Neural progenitor cell (in vitro differentiated cells): ENCODE measurements at regions not wholly inside any gene's neighbourhood (a gene's known extent, or its start where the extent isn't known, plus 50 kb on each side); places are given as distances from the start of the nearest gene placed in this dataset.

ENCODE experiments used
- DNase-seq: peaks from one replicate; pipeline ENCODE4 v3.0.0-alpha.2; 2016; ENCODE audit warnings: low spot score
- H2AFZ ChIP-seq: fragments of 200-600 bp; sonication (generic); replicated peaks from 2 replicates; pipeline ENCODE4 v1.6.1; 2016; ENCODE audit warnings: antibody characterized with exemption
- H3F3A ChIP-seq: fragments of 200-600 bp; sonication (generic); 2 replicates; pipeline ENCODE4 v1.6.1; 2016; ENCODE audit warnings: antibody characterized with exemption, low read depth
- H3K27ac ChIP-seq: fragments of 200-600 bp; sonication (generic); 2 replicates; pipeline ENCODE4 v1.5.1; 2016; ENCODE audit warnings: mild to moderate bottlenecking
- H3K27me3 ChIP-seq: fragments of 200-600 bp; sonication (generic); 2 replicates; pipeline ENCODE4 v1.6.1; 2016; ENCODE audit warnings: mild to moderate bottlenecking, moderate library complexity
- H3K36me3 ChIP-seq: fragments of 200-600 bp; sonication (generic); 2 replicates; pipeline ENCODE4 v1.5.1; 2016
- H3K4me1 ChIP-seq: fragments of 200-600 bp; sonication (generic); 2 replicates; pipeline ENCODE4 v1.6.1; 2016; ENCODE audit warnings: mixed run types
- H3K4me2 ChIP-seq: fragments of 200-600 bp; sonication (generic); 2 replicates; pipeline ENCODE4 v1.6.1; 2016
- H3K4me3 ChIP-seq: fragments of 200-600 bp; sonication (generic); 2 replicates; pipeline ENCODE4 v1.5.1; 2016
- H3K79me2 ChIP-seq: fragments of 200-600 bp; sonication (generic); 2 replicates; pipeline ENCODE4 v1.6.1; 2016; ENCODE audit warnings: low read depth
- H3K9ac ChIP-seq: fragments of 200-600 bp; sonication (generic); 2 replicates; pipeline ENCODE4 v1.6.1; 2016
- H3K9me3 ChIP-seq: fragments of 200-600 bp; sonication (generic); 2 replicates; pipeline ENCODE4 v1.5.1; 2016; ENCODE audit warnings: low read depth
- H4K20me1 ChIP-seq: fragments of 200-600 bp; sonication (generic); 2 replicates; pipeline ENCODE4 v1.6.1; 2016; ENCODE audit warnings: low read depth
- H3K27ac Mint-ChIP-seq: 3 replicates; pipeline ENCODE4 v1.8.0; 2021; ENCODE audit warnings: mixed read lengths
- H3K27me3 Mint-ChIP-seq: 2 replicates; pipeline ENCODE4 v1.8.0; 2022; ENCODE audit warnings: low read depth, mild to moderate bottlenecking, inconsistent platforms, moderate library complexity, mixed read lengths; ENCODE audit not compliant: insufficient read depth
- H3K36me3 Mint-ChIP-seq: 3 replicates; pipeline ENCODE4 v1.8.0; 2021; ENCODE audit warnings: mixed read lengths
- H3K4me1 Mint-ChIP-seq: 3 replicates; pipeline ENCODE4 v1.8.0; 2021; ENCODE audit warnings: mixed read lengths
- H3K4me3 Mint-ChIP-seq: 3 replicates; pipeline ENCODE4 v1.8.0; 2021; ENCODE audit warnings: mild to moderate bottlenecking, moderate library complexity, mixed read lengths
- H3K9me3 Mint-ChIP-seq: 3 replicates; pipeline ENCODE4 v1.8.0; 2020; ENCODE audit warnings: mixed read lengths
- EZH2 ChIP-seq: fragments of 200-600 bp; sonication (generic); IDR thresholded peaks from 2 replicates; pipeline ENCODE4 v1.6.1; 2017; ENCODE audit warnings: antibody characterized with exemption, mild to moderate bottlenecking, moderate library complexity
- EZH2phosphoT487 ChIP-seq: fragments of 200-600 bp; sonication (generic); IDR thresholded peaks from 2 replicates; pipeline ENCODE4 v1.6.1; 2017; ENCODE audit warnings: antibody characterized with exemption
- TF ChIP-seq, protein P1 (sequence below): fragments of 200-600 bp; sonication (generic); IDR thresholded peaks from 2 replicates; pipeline ENCODE4 v1.5.1; 2017; ENCODE audit warnings: antibody characterized with exemption, mild to moderate bottlenecking

DNA sequence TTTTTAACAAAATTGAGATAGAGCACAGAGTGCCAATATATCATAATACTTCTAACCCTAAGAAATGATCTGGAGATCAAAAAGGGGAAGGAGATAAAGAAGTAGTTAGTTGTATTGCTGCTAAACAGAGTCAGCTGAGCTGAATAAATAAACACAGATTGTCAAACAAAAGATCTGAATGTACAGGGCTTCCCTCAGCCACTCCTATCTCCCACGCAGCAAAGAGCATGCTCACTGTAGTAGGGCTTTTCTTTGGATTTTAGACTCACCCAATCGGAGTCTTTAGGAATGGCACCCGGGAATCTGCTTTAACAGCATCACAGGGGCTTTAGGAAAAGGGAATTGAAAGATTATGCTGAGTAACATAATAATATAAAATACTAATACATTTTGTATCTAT, 222.2 kb upstream of the STXBP5 start:
- peaks cover 2% of the 10 kb centered on the region for H3K9me3 Mint-ChIP-seq
- no peaks in the 10 kb centered on the region for H3K36me3 Mint-ChIP-seq
- no peak overlapping the region for H3K27ac Mint-ChIP-seq
- no peak for TF ChIP-seq EZH2
- TF ChIP-seq EZH2phosphoT487, result no peak
- TF ChIP-seq, protein P1, sequence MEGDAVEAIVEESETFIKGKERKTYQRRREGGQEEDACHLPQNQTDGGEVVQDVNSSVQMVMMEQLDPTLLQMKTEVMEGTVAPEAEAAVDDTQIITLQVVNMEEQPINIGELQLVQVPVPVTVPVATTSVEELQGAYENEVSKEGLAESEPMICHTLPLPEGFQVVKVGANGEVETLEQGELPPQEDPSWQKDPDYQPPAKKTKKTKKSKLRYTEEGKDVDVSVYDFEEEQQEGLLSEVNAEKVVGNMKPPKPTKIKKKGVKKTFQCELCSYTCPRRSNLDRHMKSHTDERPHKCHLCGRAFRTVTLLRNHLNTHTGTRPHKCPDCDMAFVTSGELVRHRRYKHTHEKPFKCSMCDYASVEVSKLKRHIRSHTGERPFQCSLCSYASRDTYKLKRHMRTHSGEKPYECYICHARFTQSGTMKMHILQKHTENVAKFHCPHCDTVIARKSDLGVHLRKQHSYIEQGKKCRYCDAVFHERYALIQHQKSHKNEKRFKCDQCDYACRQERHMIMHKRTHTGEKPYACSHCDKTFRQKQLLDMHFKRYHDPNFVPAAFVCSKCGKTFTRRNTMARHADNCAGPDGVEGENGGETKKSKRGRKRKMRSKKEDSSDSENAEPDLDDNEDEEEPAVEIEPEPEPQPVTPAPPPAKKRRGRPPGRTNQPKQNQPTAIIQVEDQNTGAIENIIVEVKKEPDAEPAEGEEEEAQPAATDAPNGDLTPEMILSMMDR, result no peak
- no peaks in the 10 kb centered on the region for H3K4me1 Mint-ChIP-seq
- Histone ChIP-seq H3K36me3 (no peaks in the 10 kb centered on the region), H3K79me2 (no peaks in the 10 kb centered on the region), H4K20me1 (no peaks in the 10 kb centered on the region), H3F3A (no peaks in the 10 kb centered on the region), H3K4me2 (no peak overlapping the region), H3K4me3 (no peak overlapping the region), H3K4me1 (no peaks in the 10 kb centered on the region), H3K27me3 (no peaks in the 10 kb centered on the region), H3K9me3 (no peaks in the 10 kb centered on the region), H3K9ac (no peak overlapping the region), H2AFZ (peak overlapping the region; percentile 53), H3K27ac (no peak overlapping the region)
- H3K4me3 Mint-ChIP-seq, result no peak overlapping the region
- H3K27me3 Mint-ChIP-seq, result no peaks in the 10 kb centered on the region
- DNase-seq, result no peak

DNA sequence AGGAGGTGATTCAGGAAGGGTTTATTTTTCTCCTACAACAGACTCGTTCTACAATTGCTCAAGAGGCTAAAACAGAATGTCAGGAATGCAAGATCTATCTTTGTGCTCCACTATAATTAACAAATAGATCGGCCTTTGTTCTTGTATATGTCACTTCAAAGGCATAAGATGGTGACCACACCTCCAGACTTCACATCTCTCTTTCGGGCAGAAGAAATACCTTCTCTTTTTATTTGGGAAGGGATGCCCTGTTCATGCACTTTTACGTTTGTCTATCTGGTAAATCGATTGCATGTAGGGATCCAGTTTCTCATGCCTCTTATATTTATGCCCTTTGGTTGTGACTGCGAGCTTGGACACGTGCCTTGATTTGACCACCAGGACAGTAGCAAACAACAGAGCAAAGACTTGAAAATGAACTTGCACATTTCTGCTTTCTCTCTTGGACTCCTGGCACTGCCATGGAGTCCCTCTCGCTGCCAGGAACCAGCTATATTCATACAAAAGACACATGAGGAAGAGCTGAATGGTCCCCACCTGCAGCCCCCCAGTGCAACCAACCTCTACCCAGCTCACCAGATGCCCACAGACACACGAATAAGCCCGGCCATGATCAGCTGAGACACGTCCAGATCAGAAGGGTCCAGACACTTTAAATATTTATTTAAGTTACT, 219.8 kb upstream of the STXBP5 start:
- Histone ChIP-seq H3F3A (no peaks in the 10 kb centered on the region), H2AFZ (no peak overlapping the region), H3K4me1 (no peaks in the 10 kb centered on the region), H3K9me3 (no peaks in the 10 kb centered on the region), H3K36me3 (no peaks in the 10 kb centered on the region), H3K27ac (no peak overlapping the region), H3K79me2 (no peaks in the 10 kb centered on the region), H3K27me3 (no peaks in the 10 kb centered on the region), H3K4me3 (no peak overlapping the region), H4K20me1 (no peaks in the 10 kb centered on the region), H3K9ac (no peak overlapping the region), H3K4me2 (no peak overlapping the region)
- no peak for DNase-seq
- peaks cover 3% of the 10 kb centered on the region for H3K27me3 Mint-ChIP-seq
- peaks cover 2% of the 10 kb centered on the region for H3K9me3 Mint-ChIP-seq
- TF ChIP-seq EZH2, result no peak
- TF ChIP-seq, protein P1, result no peak
- TF ChIP-seq EZH2phosphoT487, result no peak
- no peaks in the 10 kb centered on the region for H3K36me3 Mint-ChIP-seq
- no peak overlapping the region for H3K4me3 Mint-ChIP-seq
- no peak overlapping the region for H3K27ac Mint-ChIP-seq
- H3K4me1 Mint-ChIP-seq, result no peaks in the 10 kb centered on the region

DNA sequence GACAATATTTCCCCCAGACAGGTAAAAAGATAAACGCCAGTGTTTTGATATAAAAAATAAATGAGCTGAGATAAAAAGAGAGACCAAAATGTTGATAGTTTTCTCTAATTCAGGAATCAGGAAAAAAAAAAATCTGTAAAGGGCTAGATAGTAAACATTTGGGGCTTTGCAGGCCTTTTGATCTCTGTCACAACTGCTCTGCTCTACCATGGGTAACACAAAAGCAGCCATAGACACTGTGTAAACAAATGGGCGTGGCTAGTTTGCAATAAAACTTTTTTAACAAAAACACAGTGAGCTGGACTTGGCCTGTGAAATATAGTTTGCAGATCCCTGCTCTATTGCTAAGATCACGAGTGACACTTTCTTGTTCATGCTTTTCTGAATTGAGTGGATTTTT, 219.1 kb upstream of the STXBP5 start:
- Histone ChIP-seq H3K4me2 (no peak overlapping the region), H4K20me1 (no peaks in the 10 kb centered on the region), H2AFZ (no peak overlapping the region), H3K27me3 (no peaks in the 10 kb centered on the region), H3K79me2 (no peaks in the 10 kb centered on the region), H3K36me3 (no peaks in the 10 kb centered on the region), H3K4me3 (no peak overlapping the region), H3F3A (no peaks in the 10 kb centered on the region), H3K9ac (no peak overlapping the region), H3K9me3 (no peaks in the 10 kb centered on the region), H3K27ac (no peak overlapping the region), H3K4me1 (no peaks in the 10 kb centered on the region)
- peaks cover 2% of the 10 kb centered on the region for H3K9me3 Mint-ChIP-seq
- peaks cover 3% of the 10 kb centered on the region for H3K27me3 Mint-ChIP-seq
- H3K27ac Mint-ChIP-seq, result no peak overlapping the region
- TF ChIP-seq EZH2phosphoT487 (no peak), EZH2 (no peak)
- TF ChIP-seq, protein P1, result no peak
- no peaks in the 10 kb centered on the region for H3K36me3 Mint-ChIP-seq
- H3K4me3 Mint-ChIP-seq, result no peak overlapping the region
- DNase-seq, result peak; percentile 11
- no peaks in the 10 kb centered on the region for H3K4me1 Mint-ChIP-seq
